Naive thymus-derived CD4-positive, alpha-beta T cell (primary cell): ENCODE measurements at regions not wholly inside any gene's neighbourhood (a gene's known extent, or its start where the extent isn't known, plus 50 kb on each side); places are given as distances from the start of the nearest gene placed in this dataset.

ENCODE experiments used
- ATAC-seq: fragments of 150-1000 bp; cut with Tn5 transposase; 2 replicates; pipeline ENCODE4 v1.10.0; 2021; ENCODE audit warnings: mild to moderate bottlenecking, moderate library complexity
- CTCF ChIA-PET: fragments of 350-600 bp; sonication (Branson Sonifier 250); formaldehyde crosslinking; loops from one replicate; lab custom pipeline; 2021; ENCODE audit warnings: antibody characterized with exemption; lab: Charles Lee
- POLR2A ChIA-PET: fragments of 350-600 bp; sonication (Branson Sonifier 250); formaldehyde crosslinking; loops from one replicate; lab custom pipeline; 2021; ENCODE audit warnings: antibody characterized with exemption, inconsistent platforms; lab: Charles Lee
- DNase-seq, 9 donors: peaks; one replicate each; pipeline versions ENCODE4 v3.0.0 to v3.0.0-alpha.2; 2020 to 2022; ENCODE audit warnings: mixed read lengths in 1 of 9
- H3K27ac ChIP-seq: one replicate; pipeline ENCODE4 v1.7.0; 2013; ENCODE audit warnings: mild to moderate bottlenecking, low read depth, low read length, moderate library complexity
- H3K27me3 ChIP-seq, 2 donors: one replicate each; pipeline ENCODE4 v1.7.0; 2013; ENCODE audit warnings: low read length in 2 of 2, mild to moderate bottlenecking in 2 of 2, moderate library complexity in 2 of 2; ENCODE audit not compliant: control insufficient read depth in 2 of 2, insufficient read depth in 2 of 2
- H3K36me3 ChIP-seq, 3 experiments: 1 replicate in 2 of 3; 2 replicates in 1 of 3; pipeline ENCODE4 v1.7.0; 2013; ENCODE audit warnings: low read length in 3 of 3, mild to moderate bottlenecking in 3 of 3, moderate library complexity in 1 of 3; ENCODE audit not compliant: insufficient read depth in 3 of 3, control insufficient read depth in 2 of 3
- H3K4me1 ChIP-seq, 2 donors: one replicate each; pipeline ENCODE4 v1.7.0; 2013; ENCODE audit warnings: low read length in 2 of 2, mild to moderate bottlenecking in 2 of 2, moderate library complexity in 1 of 2; ENCODE audit not compliant: control insufficient read depth in 2 of 2, insufficient read depth in 2 of 2
- H3K4me3 ChIP-seq: 2 replicates; pipeline ENCODE4 v1.7.0; 2013; ENCODE audit warnings: mild to moderate bottlenecking, low read length
- H3K9me3 ChIP-seq, 3 experiments: 1 replicate in 2 of 3; 2 replicates in 1 of 3; pipeline ENCODE4 v1.7.0; 2013; ENCODE audit warnings: low read length in 3 of 3; ENCODE audit not compliant: control insufficient read depth in 2 of 3
- H3K27ac Mint-ChIP-seq, 9 donors: one replicate each; pipeline ENCODE4 v1.8.0; 2020 to 2022; ENCODE audit warnings: mixed read lengths in 9 of 9, mild to moderate bottlenecking in 8 of 9, moderate library complexity in 5 of 9, inconsistent platforms in 2 of 9
- H3K27me3 Mint-ChIP-seq, 5 donors: one replicate each; pipeline ENCODE4 v1.8.0; 2021 to 2022; ENCODE audit warnings: mixed read lengths in 5 of 5, mild to moderate bottlenecking in 1 of 5
- H3K36me3 Mint-ChIP-seq, 5 donors: one replicate each; pipeline ENCODE4 v1.8.0; 2020 to 2022; ENCODE audit warnings: mixed read lengths in 5 of 5, mild to moderate bottlenecking in 3 of 5, inconsistent platforms in 1 of 5
- H3K4me1 Mint-ChIP-seq, 7 donors: one replicate each; pipeline ENCODE4 v1.8.0; 2020 to 2022; ENCODE audit warnings: mixed read lengths in 7 of 7, mild to moderate bottlenecking in 3 of 7, inconsistent platforms in 1 of 7
- H3K4me3 Mint-ChIP-seq, 10 donors: one replicate each; pipeline ENCODE4 v1.8.0; 2020 to 2022; ENCODE audit warnings: mild to moderate bottlenecking in 10 of 10, mixed read lengths in 10 of 10, moderate library complexity in 6 of 10, inconsistent platforms in 2 of 10
- H3K9me3 Mint-ChIP-seq, 11 donors: one replicate each; pipeline ENCODE4 v1.8.0; 2020 to 2022; ENCODE audit warnings: mixed read lengths in 11 of 11, mild to moderate bottlenecking in 4 of 11, inconsistent platforms in 1 of 11, moderate library complexity in 1 of 11
- intact Hi-C, 2 donors: fragments of 100-400 bp; cut with micrococcal nuclease; formaldehyde crosslinking; loops; one replicate each; pipeline ENCODE4 v1.15.1; 2023

GRCh38 chr7:124692425-124692824 lies 73.2 kb downstream of the GPR37 start:
- POLR2A ChIA-PET, result no interaction called here
- ATAC-seq, result no peak

GRCh38 chr7:124690840-124691239 lies 74.8 kb downstream of the GPR37 start:
- Mint-ChIP-seq H3K4me1 (no peaks in the 10 kb centered on the region), H3K36me3 (no peaks in the 10 kb centered on the region), H3K27ac (no peak overlapping the region), H3K4me3 (no peak overlapping the region), H3K9me3 (peaks cover 0 to 7% (median 0%) of the 10 kb centered on the region in 11 donors), H3K27me3 (no peaks in the 10 kb centered on the region)
- no peaks in the 10 kb centered on the region for H3K27me3 ChIP-seq
- H3K27ac ChIP-seq, result no peak overlapping the region
- no peaks in the 10 kb centered on the region for H3K9me3 ChIP-seq
- ChIA-PET POLR2A (no interaction called here), CTCF (no interaction called here)
- DNase-seq (no peak), ATAC-seq (no peak)
- no peaks in the 10 kb centered on the region for H3K36me3 ChIP-seq
- H3K4me3 ChIP-seq, result no peak overlapping the region
- H3K4me1 ChIP-seq, result no peaks in the 10 kb centered on the region
- intact Hi-C loops, result no loop called here

More at GRCh38 chr7:124692425-124692824, 73.2 kb downstream of the GPR37 start:
- H3K36me3 ChIP-seq, result no peaks in the 10 kb centered on the region
- H3K9me3 ChIP-seq, result no peaks in the 10 kb centered on the region
- peaks cover 0 to 7% (median 0%) of the 10 kb centered on the region in 11 donors for H3K9me3 Mint-ChIP-seq
- intact Hi-C loops, result no loop called here
- H3K4me1 Mint-ChIP-seq, result no peaks in the 10 kb centered on the region
- no peaks in the 10 kb centered on the region for H3K4me1 ChIP-seq
- H3K27me3 Mint-ChIP-seq, result no peaks in the 10 kb centered on the region
- no peaks in the 10 kb centered on the region for H3K27me3 ChIP-seq
- H3K36me3 Mint-ChIP-seq, result no peaks in the 10 kb centered on the region
- H3K27ac ChIP-seq, result no peak overlapping the region
- no peak overlapping the region for H3K4me3 Mint-ChIP-seq
- CTCF ChIA-PET, result no interaction called here
- no peak for DNase-seq
- H3K4me3 ChIP-seq, result no peak overlapping the region
- H3K27ac Mint-ChIP-seq, result no peak overlapping the region

- POLR2A ChIA-PET, result no interaction called here
- Mint-ChIP-seq H3K27me3 (no peaks in the 10 kb centered on the region), H3K27ac (no peak overlapping the region)
Measured at GRCh38 chr7:124689931-124690330, 75.7 kb downstream of the GPR37 start.

GRCh38 chr7:124689523-124689922 lies 76.1 kb downstream of the GPR37 start:
- DNase-seq, result no peak
- intact Hi-C loops, result no loop called here
- POLR2A ChIA-PET, result no interaction called here
- H3K36me3 ChIP-seq, result no peaks in the 10 kb centered on the region
- H3K4me1 ChIP-seq, result no peaks in the 10 kb centered on the region
- ATAC-seq, result no peak
- H3K9me3 Mint-ChIP-seq, result peaks cover 0 to 6% (median 0%) of the 10 kb centered on the region in 11 donors
- H3K9me3 ChIP-seq, result no peaks in the 10 kb centered on the region
- CTCF ChIA-PET, result no interaction called here
- no peak overlapping the region for H3K4me3 Mint-ChIP-seq
- H3K27me3 Mint-ChIP-seq, result no peaks in the 10 kb centered on the region
- H3K4me1 Mint-ChIP-seq, result no peaks in the 10 kb centered on the region
- H3K27ac Mint-ChIP-seq, result no peak overlapping the region
- no peak overlapping the region for H3K27ac ChIP-seq
- no peaks in the 10 kb centered on the region for H3K36me3 Mint-ChIP-seq
- H3K27me3 ChIP-seq, result no peaks in the 10 kb centered on the region
- no peak overlapping the region for H3K4me3 ChIP-seq

More at GRCh38 chr7:124689931-124690330, 75.7 kb downstream of the GPR37 start:
- intact Hi-C loops, result no loop called here
- Histone ChIP-seq H3K36me3 (no peaks in the 10 kb centered on the region), H3K4me3 (no peak overlapping the region), H3K27me3 (no peaks in the 10 kb centered on the region), H3K4me1 (no peaks in the 10 kb centered on the region), H3K9me3 (no peaks in the 10 kb centered on the region), H3K27ac (no peak overlapping the region)
- CTCF ChIA-PET, result no interaction called here
- Mint-ChIP-seq H3K4me3 (no peak overlapping the region), H3K9me3 (peaks cover 0 to 6% (median 0%) of the 10 kb centered on the region in 11 donors), H3K4me1 (no peaks in the 10 kb centered on the region), H3K36me3 (no peaks in the 10 kb centered on the region)
- DNase-seq, result no peak
- no peak for ATAC-seq

GRCh38 chr7:124688991-124689390 lies 76.6 kb downstream of the GPR37 start:
- no peak overlapping the region for H3K27ac ChIP-seq
- H3K4me3 Mint-ChIP-seq, result no peak overlapping the region
- no peak overlapping the region for H3K27ac Mint-ChIP-seq
- no peaks in the 10 kb centered on the region for H3K4me1 ChIP-seq
- peaks cover 0 to 3% (median 0%) of the 10 kb centered on the region in 11 donors for H3K9me3 Mint-ChIP-seq
- H3K27me3 Mint-ChIP-seq, result no peaks in the 10 kb centered on the region
- ChIA-PET CTCF (no interaction called here), POLR2A (no interaction called here)
- H3K36me3 ChIP-seq, result no peaks in the 10 kb centered on the region
- no peak overlapping the region for H3K4me3 ChIP-seq
- no peaks in the 10 kb centered on the region for H3K4me1 Mint-ChIP-seq
- no peaks in the 10 kb centered on the region for H3K9me3 ChIP-seq
- no peaks in the 10 kb centered on the region for H3K36me3 Mint-ChIP-seq
- intact Hi-C loops, result no loop called here
- no peak for ATAC-seq
- no peak for DNase-seq
- H3K27me3 ChIP-seq, result no peaks in the 10 kb centered on the region

GRCh38 chr7:124686543-124687171 lies 78.9 kb downstream of the GPR37 start:
- H3K36me3 Mint-ChIP-seq, result no peaks in the 10 kb centered on the region
- ChIA-PET CTCF (no interaction called here), POLR2A (interaction anchor here (0.6 kb wide), 1 partner anchor 11 kb away, joined by 3 read pairs; no protein-coding TSS in a partner anchor)
- H3K4me3 Mint-ChIP-seq, result no peak overlapping the region
- peaks cover 0 to 7% (median 0%) of the 10 kb centered on the region in 11 donors for H3K9me3 Mint-ChIP-seq
- intact Hi-C loops, result no loop called here
- no peak for DNase-seq
- no peaks in the 10 kb centered on the region for H3K4me1 ChIP-seq
- ATAC-seq, result no peak
- H3K27me3 ChIP-seq, result no peaks in the 10 kb centered on the region
- H3K27ac Mint-ChIP-seq, result no peak overlapping the region
- no peak overlapping the region for H3K4me3 ChIP-seq
- H3K9me3 ChIP-seq, result no peaks in the 10 kb centered on the region
- no peaks in the 10 kb centered on the region for H3K27me3 Mint-ChIP-seq
- no peaks in the 10 kb centered on the region for H3K36me3 ChIP-seq
- H3K4me1 Mint-ChIP-seq, result no peaks in the 10 kb centered on the region
- H3K27ac ChIP-seq, result no peak overlapping the region

GRCh38 chr7:124681946-124682345 lies 83.6 kb downstream of the GPR37 start:
- peaks cover 0 to 7% (median 0%) of the 10 kb centered on the region in 11 donors for H3K9me3 Mint-ChIP-seq
- Histone ChIP-seq H3K4me1 (no peaks in the 10 kb centered on the region), H3K9me3 (no peaks in the 10 kb centered on the region), H3K4me3 (no peak overlapping the region), H3K27me3 (no peaks in the 10 kb centered on the region), H3K27ac (no peak overlapping the region), H3K36me3 (no peaks in the 10 kb centered on the region)
- CTCF ChIA-PET, result no interaction called here
- no peaks in the 10 kb centered on the region for H3K27me3 Mint-ChIP-seq
- no peak overlapping the region for H3K27ac Mint-ChIP-seq
- H3K36me3 Mint-ChIP-seq, result no peaks in the 10 kb centered on the region
- H3K4me1 Mint-ChIP-seq, result no peaks in the 10 kb centered on the region
- intact Hi-C loops, result no loop called here
- POLR2A ChIA-PET, result no interaction called here
- no peak for ATAC-seq
- no peak overlapping the region for H3K4me3 Mint-ChIP-seq
- DNase-seq, result no peak
